GM08714 (cell line): ENCODE measurements at regions not wholly inside any gene's neighbourhood (a gene's known extent, or its start where the extent isn't known, plus 50 kb on each side); places are given as distances from the start of the nearest gene placed in this dataset.
A peak's percentile ranks its signal among the peaks of the same experiment; 100 is the strongest.

Source experiments
- H3K4me3 ChIP-seq: fragments of 200-500 bp; sonication (Bioruptor generic); 2 replicates; pipeline ENCODE4 v1.5.1; 2014; ENCODE audit warnings: mild to moderate bottlenecking, low read length, inconsistent platforms
- ZNF274 ChIP-seq: IDR thresholded peaks from 2 replicates; pipeline ENCODE4 v1.6.1; 2012; ENCODE audit warnings: mild to moderate bottlenecking, low read depth, low read length

DNA sequence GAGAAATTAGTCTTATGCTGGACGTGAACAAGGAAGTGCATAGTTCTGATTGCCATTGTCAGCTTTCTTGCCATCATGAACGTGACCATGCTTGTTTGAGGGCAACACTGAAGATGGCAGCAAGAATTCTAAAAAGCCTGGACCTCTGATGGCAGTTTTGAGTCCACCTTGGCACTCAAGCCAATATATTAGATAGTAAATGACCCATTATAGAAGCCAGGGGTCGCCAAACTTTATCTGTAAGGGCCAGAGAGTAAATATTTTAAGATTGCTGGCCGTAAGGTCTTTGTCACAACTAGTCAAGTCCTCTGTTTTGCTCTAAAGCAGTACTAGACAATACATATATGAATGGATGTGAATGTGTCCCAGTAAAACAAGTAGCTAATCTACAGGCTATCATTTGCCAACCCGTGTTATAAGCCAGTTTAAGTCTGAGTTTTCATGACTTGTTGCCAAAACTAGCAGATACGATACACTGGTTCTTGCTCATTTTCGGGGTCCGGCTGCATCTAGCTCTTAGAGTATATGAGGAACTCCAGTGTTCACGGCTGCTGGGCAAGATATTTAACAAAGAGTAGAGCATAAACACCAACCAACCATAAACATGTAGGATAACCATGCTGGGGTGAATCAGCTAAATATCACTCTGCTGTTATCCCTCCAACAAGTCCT is 73.1 kb upstream of the PELI1 start:
- TF ChIP-seq ZNF274: no peak
- H3K4me3 ChIP-seq: no peak overlapping the region

DNA sequence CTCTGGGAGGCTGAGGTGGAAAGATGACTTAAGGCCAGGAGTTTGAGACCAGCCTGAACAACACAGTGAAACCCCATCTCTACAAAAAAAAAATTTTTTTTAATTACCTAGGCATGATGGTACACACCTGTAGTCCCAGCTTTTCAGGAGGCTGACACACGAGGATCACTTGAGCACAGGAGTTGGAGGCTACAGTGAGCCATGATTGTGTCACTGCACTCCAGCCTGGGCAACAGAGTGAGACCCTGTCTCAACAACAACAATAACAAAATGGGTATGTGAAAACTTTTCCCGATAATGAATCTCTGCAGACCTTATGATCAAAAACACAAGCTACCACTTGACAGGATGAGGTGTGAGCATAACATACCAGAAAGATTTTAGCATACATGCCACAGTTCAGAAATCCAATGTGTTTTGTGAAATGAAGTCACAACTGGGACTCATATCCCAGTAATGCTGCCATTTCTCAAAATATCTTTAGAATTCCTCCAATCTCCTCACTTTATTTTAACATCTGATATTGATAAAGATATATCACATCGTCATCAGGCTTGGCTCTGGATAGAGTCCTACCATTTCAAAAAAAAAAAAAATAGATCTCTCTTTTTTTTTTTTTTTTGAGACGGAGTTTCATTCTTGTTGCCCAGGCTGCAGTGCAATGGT is 74.0 kb upstream of the PELI1 start:
- TF ChIP-seq ZNF274: no peak
- H3K4me3 ChIP-seq: no peak overlapping the region

DNA sequence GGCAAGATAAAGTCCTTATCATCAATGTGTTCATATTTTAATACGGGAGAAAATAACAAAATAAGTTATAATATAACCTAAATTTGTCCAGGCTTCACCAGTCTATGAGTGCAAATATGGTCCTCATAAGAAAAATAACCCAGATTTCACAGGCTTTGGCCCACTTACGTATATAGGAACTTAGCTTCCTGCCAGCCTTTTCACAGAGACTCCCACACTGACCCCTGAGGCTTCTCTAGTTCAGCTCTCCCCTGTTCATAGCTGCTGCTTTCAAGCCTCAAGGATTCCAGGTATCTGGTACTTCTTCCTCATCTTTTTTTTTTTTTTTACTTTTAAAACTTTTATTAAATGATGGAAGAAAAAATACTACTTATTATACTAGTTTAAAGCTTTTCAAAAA is 74.9 kb upstream of the PELI1 start:
- H3K4me3 ChIP-seq: no peak overlapping the region
- no peak for TF ChIP-seq ZNF274

DNA sequence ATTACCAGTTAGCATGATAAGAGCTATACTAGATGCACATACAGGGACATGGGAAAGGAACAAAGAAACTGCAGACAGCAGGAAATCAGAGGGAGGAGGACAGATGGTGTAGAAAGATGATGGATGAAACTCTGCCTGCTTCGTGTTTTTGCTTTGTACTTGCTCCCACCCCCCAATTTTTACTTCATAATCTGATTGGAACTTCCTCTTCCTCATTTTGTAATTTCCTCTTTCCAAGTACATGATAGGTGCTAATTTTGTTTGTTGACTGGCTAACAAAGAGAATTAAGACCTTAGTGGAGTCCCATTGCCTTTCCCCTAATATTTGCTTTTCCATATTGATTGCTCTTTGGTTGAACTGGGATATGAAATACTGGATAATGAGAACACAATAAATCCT is 76.0 kb upstream of the PELI1 start:
- no peak for TF ChIP-seq ZNF274
- H3K4me3 ChIP-seq: no peak overlapping the region

DNA sequence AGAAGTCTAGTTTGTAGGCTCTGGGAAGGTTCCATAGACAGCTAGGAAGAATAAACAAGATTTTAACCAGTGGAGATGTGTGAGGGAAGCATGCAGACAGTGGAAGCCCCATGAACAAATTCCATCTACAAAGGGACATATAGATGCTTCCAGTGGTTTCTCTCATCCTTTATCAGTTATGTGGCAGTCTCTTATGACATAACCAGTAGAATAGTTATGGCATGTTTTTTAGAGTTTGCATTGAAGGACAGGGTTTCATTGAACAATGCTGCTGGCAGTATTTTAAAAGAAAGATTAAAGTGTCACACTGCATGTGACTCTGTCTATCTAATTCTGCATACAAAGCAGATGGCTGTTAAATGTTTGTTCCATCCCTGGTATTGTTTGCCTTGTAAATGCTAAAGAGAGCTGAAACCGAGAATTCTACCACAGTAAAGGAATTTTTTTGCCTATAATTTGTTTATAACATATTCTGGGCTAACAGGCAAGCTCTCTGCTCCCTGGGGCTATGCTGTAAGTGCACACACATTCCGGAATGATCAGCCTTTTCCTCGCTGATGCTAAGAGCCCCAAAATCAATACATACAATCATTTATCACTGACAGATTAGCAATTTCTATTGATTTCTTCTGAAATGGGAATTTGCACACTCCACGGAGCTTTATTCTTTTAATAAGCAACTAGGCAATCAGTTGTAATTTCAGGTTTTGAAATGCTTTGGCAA is 76.8 kb upstream of the PELI1 start:
- TF ChIP-seq ZNF274: no peak

DNA sequence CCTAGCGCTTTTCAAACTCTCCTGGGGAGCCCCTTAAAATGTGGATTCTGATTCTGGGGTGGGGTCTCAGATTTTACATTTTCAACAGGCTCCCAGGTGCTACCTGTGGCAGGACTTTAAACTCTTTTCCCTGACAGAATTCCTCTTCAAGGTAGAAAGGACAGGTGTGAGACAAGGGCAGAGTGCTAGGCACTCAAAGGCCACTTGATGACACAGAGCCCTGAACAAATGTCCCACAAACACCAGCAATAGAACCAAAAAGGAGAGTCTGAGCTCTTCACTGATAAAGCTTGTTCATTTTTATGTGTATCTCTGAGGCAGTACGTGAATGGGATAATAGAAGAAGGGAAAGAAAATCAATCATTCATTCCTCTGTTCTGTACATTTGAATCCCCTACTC is 77.7 kb upstream of the PELI1 start:
- no peak for TF ChIP-seq ZNF274
- H3K4me3 ChIP-seq: no peak overlapping the region

More for the DNA sequence above, 76.8 kb upstream of the PELI1 start:
- no peak overlapping the region for H3K4me3 ChIP-seq

DNA sequence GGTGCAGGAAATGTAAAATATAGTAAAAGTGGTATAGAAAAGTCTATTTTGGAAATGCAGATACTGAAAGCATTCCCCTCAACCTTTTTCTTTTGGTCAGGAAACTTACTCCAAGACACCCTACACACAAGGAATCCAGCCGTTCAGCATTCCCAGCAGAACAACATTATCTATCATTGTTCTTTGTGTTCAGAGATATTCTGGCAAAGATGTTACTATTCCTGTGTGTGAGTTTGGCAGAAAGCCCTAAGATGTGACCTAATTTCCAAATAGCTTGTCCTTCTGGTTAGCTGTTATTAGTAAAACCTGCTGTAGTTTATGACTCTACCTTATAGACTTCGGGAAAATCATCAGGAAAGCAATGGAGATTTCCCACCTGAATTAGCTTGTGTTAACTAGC is 78.1 kb upstream of the PELI1 start:
- TF ChIP-seq ZNF274: no peak
- H3K4me3 ChIP-seq: no peak overlapping the region

DNA sequence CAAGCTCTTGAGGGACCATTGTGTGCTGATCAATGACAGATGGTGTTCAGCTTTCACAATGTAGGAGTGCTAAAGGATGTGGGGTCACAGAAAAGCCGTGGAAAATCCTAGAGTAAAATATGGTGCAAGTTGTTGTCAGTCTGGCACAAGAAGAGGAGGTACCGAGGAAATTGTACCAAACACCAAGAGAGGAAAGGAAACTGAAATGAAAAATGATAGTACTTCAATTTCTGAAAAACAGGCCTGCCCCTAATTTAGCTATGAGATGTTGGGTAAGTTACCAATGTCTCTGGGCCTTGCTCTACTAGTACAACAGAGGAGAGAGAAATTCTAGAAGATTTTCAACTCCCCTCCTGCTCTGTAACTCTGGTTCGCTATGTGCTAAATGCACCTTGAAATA is 78.8 kb upstream of the PELI1 start:
- peak overlapping the region; percentile 18; the same call in 1 of the 2 replicates for H3K4me3 ChIP-seq
- TF ChIP-seq ZNF274: no peak

DNA sequence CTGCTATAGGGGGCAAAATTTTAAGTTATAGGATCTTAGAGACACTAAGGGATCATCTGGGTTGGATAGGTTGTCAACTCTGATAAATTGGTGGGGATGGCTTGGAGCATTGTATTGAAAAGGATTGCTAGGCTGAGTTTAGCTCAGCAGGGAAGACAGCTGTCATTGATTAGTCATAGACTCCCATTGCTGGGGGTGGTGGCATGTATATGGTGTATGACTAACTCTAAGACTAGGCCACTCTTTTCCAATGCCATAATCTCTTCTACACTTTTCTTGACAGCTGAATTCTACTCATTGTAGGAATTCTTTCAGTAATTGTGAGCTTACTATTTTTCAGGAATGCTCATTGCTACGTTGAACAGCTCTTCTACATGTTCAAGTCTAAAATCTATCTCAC is 81.3 kb upstream of the PELI1 start:
- no peak overlapping the region for H3K4me3 ChIP-seq
- no peak for TF ChIP-seq ZNF274

DNA sequence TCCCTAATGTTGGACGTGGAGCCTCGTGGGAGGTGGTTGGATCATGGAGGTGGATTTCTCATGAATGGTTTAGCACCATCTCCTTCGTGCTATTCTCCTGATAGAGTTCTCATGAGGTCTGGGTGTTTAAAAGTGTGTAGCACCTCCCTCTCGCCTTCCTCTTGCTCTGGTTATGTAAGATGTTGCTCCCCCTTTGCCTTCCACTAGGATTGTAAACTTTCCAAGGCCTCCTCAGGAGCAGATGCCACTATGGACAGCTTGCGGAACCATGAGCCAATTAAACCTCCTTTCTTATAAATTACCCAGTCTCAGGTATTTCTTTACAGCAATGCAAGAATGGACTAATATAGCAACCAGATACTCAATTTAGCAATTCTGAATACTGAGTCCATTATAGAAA is 82.4 kb upstream of the PELI1 start:
- TF ChIP-seq ZNF274: no peak

DNA sequence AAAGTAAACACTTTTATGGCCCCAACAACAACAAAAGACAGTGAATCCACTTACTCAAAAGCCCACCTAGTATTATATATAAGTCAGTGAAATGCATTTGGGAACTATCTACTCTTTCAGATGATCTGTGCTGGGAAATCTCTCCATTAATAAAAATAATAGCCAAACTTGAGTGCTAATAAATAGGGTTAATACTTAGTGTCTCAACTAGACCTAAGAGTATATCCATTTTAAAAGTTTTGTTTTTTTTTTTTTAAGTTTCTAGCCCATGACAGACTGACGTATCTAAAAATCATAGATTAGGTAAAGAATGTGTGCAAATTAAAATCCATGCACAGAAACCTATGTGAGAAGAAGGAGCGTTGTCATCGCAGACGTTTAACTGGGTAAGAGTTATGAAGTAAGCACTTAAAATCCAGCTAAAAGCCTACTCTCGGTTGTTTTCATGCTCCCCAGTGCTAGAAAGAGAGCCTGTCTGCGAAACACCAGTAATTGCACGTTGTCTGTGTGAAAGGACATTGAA is 83.4 kb upstream of the PELI1 start:
- peak overlapping the region; percentile 45 for H3K4me3 ChIP-seq
- no peak for TF ChIP-seq ZNF274

More for the DNA sequence above, 82.4 kb upstream of the PELI1 start:
- no peak overlapping the region for H3K4me3 ChIP-seq

DNA sequence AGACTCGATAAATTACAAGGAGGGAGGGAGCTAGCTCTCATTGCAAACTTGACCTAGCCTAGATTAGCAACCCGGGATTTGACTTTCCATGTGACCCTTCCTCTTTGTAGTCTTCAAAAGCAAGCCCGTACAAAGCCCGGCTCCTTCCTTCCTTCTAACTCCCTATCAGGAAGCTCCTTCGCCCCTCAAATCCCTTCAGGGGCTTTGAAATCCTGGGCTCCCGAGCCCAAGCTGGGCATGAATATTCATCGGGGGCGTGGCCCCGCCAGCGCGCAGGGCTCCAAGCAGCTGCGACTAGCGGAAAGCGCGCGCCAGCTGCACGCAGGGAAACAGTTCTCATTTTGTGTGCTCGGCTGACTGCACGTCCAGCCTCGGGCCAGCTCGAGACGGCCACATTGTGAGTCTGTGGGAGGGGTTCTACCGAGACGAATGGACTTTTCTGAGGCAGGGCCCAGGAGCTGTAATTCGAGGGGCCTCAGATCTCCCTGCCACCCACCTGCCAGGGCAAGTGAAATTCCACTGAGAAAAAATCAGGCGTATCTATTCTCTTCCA is 84.0 kb upstream of the PELI1 start:
- peak overlapping the region; percentile 56 for H3K4me3 ChIP-seq
- TF ChIP-seq ZNF274: no peak

DNA sequence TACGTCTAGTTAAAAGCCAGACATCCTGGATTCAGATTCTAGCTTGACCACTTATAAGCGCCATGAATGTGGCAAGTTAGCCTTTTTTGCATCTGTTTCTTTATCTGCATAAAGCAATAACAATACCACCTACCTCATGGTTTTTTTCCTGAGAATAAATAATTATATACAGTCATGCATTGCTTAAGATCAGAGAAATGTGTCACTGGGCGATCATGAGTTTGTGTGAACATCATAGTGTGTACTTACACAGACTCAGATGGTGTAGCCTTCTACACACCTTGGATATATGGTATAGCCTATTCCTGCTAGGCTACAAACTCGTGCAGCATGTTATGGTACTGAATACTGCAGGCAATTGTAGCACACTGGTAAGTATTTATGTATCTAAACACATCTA is 84.7 kb upstream of the PELI1 start:
- no peak for TF ChIP-seq ZNF274

DNA sequence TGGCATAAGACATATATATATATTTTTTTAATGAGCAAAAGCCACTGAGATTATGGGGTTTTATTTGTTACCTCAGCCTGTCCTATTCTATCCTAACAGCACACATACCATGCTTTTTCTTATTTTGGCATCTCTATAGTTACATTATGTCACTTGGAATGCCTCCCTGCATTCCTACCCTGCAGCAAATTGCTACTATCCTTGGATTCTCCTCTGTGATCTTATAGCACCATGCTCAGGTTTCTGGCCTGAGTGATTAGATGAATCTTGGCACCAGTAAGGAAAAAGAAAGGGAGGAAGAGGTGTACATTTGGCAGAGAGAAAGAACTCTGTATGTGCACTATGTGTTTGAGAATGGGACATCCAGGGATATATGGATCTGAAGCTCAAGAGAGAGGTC is 86.3 kb upstream of the PELI1 start:
- H3K4me3 ChIP-seq: no peak overlapping the region
- TF ChIP-seq ZNF274: no peak

More for the DNA sequence above, 84.7 kb upstream of the PELI1 start:
- no peak overlapping the region for H3K4me3 ChIP-seq
